HG03066 (cell line): ENCODE measurements at regions not wholly inside any gene's neighbourhood (a gene's known extent, or its start where the extent isn't known, plus 50 kb on each side); places are given as distances from the start of the nearest gene placed in this dataset.

Experiments
- ATAC-seq: cut with Tn5 transposase; IDR thresholded peaks from one replicate; pipeline ENCODE4 v1.9.1; 2021; ENCODE audit warnings: low read depth; ENCODE audit not compliant: unreplicated experiment

DNA sequence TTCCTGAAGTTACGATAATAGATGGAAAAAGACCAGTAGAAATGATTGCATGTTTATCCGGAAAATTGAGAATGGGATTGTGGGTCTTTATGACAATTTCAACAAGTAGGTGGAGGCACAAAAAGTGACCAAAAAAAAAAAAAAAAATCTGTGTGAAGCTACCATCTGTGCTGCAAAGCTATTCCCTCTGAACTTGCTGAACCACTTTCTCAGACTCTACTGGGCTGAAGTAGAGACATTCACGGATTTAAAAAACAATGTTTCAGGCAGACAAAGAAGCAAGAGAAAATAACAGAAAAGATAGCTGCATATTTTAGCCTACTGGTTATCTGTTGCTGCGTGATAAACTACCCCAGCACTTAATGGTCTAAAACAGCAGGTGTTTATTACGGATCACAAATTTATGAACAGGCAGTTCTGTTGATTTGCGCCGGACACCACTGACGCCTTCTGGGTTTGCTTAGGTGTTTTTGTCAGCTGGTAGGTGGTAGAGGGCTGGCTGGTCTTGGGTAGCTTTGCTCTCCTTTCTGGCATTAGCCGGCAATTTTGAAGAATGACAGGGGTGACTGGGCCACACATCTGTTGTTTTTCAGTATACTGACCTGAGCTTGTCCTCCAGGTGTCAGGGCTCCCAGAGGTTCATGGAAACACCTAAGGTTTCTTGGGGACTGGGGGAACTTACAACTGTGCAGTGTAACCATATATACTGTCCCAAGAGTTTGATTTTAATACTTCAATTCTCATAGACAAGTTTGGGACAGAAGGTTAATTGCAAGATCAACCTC lies 665.1 kb downstream of the CCSER2 start:
- ATAC-seq = no peak

DNA sequence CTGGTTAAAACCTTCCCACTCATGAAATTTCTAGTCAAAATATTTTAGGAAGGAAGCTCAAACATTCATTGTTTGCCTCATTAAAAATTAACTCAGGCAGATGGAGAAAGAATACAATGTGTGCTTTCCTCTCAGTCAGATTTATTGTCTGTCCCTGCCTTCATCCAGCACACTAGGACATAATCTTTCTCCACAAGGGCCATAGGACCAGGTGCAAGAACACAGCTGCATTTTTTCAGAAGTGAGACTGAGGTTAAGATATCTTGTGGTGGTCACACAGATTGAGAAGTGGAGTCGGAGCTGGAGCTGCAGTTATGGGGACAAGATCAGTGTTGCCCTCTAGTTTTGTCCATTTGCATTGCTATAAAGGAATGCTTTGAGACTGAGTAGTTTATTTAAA lies 666.3 kb downstream of the CCSER2 start:
- no peak for ATAC-seq

DNA sequence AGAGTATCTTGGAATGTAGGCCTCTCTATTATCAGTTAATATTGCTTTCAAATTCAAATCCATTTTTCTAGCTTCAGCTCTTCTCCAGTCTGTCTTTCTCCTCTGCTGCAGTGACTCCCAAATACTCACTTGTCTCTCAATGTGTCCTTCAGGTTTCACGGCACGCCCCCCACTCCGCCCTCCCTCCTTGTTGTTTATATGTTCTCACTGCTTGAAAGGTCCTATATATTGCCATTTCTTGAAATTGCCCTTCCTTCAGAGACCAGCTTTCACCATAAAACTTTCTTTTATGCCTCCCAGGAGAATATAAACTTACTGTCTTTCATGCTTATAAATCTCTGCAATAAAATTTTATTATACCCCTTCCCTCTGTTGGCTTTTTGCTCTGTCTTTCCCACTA lies 668.2 kb downstream of the CCSER2 start:
- no peak for ATAC-seq

DNA sequence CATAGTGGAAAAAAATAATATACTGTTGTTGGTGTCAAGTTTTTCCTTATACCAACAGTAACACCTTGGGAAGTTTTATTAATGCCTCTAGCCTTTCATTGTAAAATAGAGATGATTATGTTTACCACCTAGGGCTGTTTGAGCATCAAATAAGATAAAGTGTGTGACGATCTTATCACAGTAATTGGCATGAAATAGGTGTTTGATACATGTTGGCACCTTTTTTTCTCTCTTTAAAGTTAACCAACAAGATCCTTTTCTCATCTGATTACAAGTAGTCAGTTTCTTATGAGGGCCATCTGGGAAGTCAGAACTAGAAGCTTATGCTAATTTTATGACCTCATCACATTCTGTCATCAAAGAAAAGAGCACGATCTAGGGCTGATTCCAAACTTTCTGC lies 669.5 kb downstream of the CCSER2 start:
- ATAC-seq = no peak

DNA sequence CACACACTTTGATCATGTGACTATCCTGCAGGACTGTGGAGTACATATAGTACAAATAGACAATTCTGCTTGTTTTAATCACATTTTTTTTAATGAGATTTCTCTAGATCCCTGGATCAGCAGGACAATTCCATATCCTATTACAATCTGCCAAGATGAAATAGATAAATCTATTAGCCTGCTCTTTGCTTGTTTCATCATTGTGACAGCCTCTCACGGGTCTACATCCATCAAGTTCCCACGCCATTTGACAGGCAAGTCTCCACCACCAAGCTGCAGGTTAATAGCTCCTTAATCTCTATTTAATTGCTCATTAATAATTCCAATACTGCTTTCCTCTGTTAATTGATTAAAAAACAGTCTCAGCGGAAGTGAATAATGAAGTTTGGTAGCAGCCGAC lies 671.5 kb downstream of the CCSER2 start:
- ATAC-seq = no peak

DNA sequence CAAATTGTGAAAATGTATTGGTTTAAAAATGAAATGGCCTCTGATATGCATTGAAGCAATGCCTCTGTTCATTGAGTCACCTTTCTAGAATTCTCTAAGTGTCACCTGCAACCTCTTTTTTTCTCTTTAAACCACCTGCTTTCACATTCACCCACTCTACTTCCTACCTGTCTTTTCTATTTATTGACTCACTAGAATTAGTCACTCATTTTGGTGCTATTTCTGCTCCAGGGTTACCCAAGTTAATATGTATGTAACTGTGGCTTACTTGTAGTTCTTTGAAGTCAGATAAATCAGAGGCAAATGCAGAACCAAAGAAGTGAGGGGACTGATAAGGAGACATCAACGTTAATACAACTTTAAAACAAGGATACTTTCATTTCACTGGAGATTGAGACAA lies 674.7 kb downstream of the CCSER2 start:
- no peak for ATAC-seq

DNA sequence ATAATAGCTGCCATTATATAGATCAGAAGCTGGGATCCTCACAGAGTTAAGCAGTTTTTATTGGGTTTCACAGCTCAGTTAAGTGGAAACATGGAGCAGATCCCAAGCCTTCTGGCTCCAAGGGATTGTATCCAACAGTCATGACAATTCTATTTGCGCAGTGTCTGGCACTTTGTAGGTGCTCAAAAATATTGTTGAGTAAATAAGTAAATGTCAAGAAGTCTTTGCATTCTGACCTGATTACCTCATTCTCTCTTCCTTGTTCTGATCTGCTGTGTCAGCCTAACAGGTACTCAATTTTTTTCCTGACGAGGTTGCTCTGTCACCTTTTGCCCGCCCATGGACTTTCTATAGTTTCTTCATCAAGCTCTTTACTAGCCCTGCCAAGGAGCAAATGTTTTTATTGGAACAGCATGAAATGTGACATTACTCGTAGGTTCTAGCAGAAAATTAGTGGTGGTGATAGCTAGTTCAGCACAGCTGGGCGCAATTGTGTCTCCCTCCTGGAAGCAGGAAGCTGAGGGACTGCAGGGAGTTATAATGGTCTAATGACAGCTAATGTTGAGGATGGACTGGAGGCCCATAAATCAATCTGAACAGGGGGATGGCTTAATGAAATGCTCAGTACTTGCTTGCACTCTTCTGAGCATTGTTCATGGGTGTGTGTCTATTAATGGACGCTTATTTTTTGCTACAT lies 680.2 kb downstream of the CCSER2 start:
- no peak for ATAC-seq

DNA sequence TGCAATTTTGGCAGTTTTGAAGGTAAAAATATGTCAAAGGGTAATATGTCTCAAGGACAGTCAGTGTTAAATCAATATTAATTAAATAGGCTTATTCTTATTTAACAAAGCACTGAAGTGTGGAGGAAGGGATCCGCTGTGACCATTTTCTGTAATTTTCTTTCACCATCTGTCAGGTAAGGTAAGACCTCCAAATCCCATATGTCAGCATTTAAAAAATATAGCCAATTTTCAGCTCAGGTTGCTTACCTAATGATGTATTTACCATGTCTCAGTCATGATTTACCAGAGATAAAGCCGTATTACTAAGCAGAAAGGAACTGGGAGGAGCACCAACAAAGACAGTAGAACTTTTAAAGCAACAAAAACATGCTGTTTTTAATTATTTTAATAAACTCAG lies 683.9 kb downstream of the CCSER2 start:
- no peak for ATAC-seq

DNA sequence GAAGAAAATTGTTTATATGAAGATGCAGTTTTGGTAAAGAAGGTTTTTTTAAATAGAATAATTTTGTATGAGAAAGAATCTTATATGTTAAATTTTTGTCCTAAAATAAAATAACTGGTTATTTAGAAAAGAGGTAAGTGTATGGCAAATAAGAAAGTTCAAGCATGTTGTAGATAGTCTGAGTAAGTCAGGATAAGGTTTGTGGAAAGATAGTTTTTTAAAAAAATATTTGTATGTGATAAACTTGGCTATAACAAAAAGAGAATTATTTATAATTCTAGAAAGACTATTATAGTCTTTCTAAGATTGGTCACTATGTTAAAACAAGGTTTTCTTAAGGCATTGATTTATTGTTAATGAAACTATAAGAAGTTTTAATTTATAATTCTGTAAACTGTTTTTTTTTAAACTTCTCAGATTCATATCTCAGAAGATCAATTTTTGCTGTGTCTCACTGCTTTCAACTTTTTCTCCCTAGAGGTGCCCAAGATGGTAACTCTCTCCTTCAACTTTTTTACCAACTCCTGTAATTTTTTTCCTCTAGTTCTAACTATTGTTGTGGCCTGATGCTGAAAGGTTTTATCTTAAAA lies 698.6 kb downstream of the CCSER2 start:
- no peak for ATAC-seq

DNA sequence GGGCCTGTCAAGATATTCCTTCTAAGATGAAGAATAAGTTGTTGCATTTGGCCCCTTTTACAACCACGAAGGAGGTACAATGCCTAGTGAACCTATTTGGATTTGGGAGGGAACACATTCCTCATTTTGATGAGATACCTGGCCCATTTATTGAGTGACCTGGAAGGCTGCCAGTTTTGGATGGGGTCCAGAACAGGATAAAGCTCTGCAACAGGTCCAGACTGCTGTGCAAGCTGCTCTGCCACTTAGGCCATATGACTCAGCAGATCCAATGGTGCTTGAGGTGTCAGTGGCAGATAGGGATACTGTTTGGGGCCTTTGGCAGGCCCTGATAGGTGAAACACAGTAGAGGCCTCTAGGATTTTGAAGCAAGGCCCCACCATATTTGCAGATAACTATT lies 704.6 kb downstream of the CCSER2 start:
- no peak for ATAC-seq

DNA sequence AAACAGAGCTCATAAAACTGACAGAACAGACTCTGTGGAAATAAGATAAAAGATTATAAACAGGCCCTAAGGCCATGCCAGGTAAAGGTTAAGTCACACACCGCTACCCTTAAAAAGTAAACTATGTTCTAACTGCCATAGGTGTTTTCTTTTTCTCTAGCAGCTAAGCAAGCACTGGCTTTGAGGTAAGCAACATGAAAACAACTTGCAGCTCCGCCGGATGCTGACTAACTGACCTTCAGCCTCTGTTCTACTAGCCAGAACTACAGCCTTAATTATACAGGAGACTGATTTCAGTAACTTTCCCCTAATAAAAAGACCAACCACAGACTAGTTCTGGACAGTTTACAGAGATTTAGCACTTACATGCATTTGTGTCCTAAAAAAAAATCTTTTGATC lies 708.3 kb downstream of the CCSER2 start:
- ATAC-seq = no peak

DNA sequence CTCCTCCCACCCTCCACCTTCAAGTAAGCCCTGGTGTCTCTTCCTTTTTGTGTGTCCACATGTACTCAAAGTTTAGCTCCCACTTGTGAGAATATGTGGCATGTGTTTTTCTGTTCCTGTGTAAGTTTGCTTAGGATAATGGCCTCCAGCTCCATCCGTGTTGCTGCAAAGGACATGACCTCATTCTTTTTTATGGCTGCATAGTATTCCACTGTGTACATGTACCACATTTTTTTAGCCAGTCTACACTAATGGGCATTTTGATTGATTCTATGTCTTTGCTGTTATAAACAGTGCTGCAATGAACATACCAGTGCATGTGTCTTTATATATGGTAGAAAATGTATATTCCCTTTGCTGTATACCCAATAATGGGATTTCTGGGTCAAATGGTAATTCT lies 710.9 kb downstream of the CCSER2 start:
- ATAC-seq = no peak

DNA sequence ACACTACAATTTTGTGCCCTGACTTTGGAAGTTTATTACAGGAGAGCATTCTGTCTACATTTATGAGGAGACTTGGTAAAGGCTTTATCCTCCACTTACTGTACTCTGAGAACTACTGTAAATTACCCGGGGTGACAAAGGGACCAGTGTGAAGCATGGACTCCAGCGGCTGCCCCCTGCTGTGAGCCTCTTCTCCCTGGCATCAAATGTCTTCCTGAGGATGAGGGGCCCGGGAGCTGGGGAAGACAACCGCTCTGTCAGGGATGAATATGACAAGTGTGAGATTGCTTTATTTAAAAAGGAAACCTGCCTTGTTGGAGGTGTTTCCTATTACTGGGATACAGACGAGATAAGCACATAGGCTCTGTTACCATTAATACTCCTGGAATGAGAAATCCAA lies 714.8 kb downstream of the CCSER2 start:
- no peak for ATAC-seq

DNA sequence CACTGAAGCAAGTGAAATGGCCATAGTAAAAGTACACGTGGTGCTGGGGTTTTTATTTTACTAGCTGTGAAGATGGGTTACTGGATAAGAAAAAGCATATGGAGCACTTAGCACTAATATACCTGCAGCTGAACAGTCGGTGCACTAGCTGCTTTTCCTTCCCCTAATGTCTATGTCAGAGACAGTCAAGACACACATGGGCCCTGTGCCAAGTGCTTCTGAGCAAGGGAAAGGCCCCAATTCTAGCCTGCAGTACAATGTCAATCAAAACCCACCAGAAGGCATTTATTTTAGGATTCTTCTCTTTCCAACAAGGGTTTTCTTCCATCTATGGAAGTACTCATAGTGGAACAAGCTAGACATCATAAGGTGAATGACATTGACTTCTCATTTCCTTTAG lies 716.7 kb downstream of the CCSER2 start:
- no peak for ATAC-seq

DNA sequence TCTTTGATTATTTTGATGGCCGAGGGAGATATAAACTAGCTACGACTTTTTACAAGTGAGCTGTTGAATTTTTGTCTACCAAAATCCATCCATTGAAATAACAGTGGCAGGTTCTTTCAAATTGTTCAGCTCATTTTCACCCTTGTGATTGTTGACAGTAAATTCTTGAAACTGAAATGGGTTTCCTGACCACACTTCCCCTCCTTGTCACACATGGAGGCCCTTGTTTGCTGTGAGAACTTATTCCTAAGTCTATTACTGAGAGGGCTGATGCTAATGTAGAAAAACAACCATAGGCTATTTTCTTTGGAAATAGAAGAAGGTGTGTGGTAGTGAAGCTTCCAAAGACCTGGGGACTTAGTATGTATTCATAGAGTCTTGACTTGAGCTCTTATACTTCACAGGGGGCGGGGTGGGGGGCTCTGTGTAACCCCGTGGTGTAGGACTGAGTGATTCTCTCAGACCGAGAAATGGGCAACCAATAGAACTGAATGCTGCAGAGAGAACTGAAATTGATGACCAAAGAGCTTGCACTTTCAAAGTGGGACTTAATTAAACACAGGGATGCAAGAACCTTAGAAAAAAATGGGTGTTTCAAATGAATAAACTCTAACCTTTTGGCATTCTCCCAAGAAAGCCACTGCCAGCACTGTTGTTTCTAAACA lies 718.9 kb downstream of the CCSER2 start:
- ATAC-seq = no peak

DNA sequence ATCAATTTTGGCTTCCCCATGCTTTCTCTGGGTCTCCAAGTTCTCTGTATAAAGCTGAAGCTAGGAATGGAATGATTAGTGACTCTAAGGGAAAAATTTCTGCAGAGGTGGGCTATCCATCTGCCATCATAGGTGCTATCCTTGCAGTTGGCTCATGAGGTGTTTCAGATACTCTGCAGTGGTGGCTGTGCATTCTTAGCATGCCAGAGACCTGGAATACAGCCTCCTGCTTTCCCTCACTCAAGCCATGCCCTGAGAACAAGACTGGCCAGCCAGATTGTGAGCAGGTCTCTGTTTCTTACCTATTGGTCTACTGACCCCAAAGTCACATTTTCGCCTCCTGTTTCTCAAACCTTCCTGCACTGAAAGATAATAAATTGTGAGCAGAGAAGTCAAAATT lies 719.6 kb downstream of the CCSER2 start:
- no peak for ATAC-seq

DNA sequence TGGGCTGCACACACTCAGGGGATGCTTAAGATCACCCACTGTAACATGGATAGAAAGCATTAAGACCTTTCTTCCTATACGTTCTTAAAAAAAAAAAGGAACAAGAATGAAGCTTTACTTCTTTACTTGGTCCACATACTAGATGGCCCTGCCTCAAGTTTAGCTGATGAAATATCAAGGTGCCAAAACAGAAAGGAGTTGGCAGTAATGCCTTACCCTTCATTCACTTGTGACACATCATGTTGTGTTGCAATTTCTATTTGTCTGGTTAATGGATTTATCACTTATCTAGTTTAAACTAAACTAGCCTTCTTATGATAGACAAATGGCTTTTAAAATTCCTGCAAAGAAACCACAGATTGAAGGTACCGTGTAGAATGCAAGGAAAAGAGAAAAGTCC lies 720.3 kb downstream of the CCSER2 start:
- no peak for ATAC-seq

DNA sequence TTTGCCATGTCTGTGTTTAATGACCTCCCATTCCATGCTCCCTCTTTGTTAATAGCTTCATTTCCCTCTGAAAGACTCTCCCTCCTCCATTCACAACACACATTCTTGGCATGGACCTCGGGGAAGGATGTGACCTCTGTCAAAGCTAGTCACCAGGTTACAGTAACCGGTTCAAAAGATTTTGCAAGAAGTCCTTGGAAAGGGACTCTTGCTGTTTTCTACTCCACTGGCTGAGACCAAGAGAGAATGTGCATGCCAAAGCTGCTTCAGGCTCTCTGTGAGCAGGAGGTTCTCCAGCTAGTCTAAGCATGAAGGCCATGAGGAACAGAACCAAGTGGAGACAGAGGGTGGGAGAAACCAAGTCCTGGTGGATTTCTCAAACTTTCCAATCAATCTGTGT lies 732.6 kb downstream of the CCSER2 start:
- ATAC-seq = no peak

DNA sequence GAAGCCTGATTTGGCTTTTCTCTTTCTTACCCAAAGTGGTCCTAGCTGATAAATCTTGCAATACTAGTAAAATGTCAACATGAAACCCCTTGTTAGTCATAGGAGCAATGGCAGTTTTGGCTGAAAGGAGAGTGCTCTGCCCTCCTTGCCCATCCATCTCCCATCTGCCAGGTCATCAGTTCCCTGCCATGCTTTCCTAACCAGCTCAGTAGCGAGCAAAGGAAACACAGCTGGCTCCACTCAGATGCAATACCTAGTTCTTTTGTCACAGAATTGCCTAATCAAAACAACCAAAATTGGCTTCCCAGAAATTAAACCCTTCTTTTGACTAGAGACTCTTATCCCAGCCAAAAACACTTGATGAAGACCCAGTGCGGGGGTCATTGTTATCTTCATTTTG lies 733.0 kb downstream of the CCSER2 start:
- ATAC-seq = no peak

DNA sequence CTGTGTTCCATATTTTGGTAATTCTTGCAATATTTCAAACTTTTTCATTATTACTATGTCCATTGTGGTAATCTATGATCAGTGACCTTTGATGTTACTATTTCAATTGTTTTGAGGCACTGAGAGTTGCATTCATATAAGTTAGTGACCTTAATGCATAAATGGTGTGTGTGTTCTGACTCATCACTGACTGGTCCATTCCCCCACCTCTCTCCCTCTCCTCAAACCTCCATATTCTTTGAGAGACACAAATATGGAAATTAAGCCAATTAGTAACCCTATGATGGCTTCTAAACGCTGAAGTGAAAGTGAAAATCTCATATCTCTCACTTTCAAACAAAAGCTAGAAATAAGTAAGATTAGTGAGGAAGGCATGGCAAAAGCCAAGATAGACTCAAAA lies 739.6 kb downstream of the CCSER2 start:
- ATAC-seq = no peak

DNA sequence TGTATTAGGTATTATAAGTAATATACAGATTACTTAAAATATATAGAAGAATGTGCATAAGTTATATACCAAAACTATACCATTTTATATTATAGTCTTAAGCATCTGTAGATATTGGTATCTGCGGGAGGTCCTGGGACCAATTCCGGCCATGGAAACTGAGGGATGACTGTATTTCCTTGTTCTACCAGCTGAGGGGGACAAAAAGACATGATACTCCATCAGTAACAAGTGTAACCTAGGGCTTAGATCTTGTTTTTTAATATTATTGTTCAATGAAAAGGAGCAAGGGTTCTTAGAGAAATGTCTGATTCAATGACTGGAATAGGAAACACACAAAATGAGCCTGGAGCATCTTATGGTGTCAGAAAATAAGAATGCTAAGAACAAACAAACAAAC lies 752.5 kb downstream of the CCSER2 start:
- no peak for ATAC-seq
